ENCODE measurements at regions not wholly inside any gene's neighbourhood (a gene's known extent, or its start where the extent isn't known, plus 50 kb on each side); places are given as distances from the start of the nearest gene placed in this dataset.

- TF ChIP-seq CTCF (conservative IDR thresholded peaks at IDR 0.05) (no peak), ZFX (IDR thresholded peaks at IDR 0.05) (no peak)
These were observed 86.1 kb upstream of the LOC128125822 start for GRCh38 chr6:63486196-63486595.
